HG03060 (cell line): ENCODE measurements at regions not wholly inside any gene's neighbourhood (a gene's known extent, or its start where the extent isn't known, plus 50 kb on each side); places are given as distances from the start of the nearest gene placed in this dataset.
"Not testable (repeated sequence)": the region's sequence is repeated elsewhere in the genome, so short reads cannot be mapped to it uniquely, and the experiment has no call there.

Experiments used
- ATAC-seq: cut with Tn5 transposase; IDR thresholded peaks from one replicate; pipeline ENCODE4 v1.9.1; 2021; ENCODE audit warnings: low read depth, moderate number of reproducible peaks; ENCODE audit not compliant: unreplicated experiment

GRCh38 chr15:79728867-79729266, 167.9 kb downstream of the MTHFS start:
- ATAC-seq = no peak

DNA sequence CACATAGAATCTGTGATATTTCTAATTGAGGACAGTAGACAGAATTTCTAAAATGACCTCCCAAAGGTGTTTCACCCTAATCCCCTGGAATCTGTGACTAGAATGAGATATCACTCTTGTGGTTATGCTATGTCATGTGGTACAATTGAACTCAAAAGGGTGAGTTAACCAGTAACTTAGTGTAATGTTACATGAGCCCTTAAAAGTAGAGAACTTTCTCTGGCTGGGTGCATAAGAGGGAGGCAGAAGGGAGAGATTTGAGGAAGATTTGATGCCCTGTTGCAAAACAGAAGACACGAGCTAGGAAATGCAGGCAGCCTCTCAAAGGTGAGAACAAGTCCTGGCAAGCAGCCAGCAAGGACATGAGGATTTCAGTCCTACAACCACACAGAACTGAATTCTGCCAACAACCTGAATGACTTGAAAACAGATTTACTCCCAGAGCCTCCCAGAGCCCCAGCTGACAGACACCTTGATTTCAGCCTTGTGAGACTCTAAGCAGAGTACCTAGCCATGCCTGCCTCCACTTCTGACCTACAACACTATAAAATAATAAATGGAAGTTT, 160.3 kb downstream of the MTHFS start:
- no peak for ATAC-seq

DNA sequence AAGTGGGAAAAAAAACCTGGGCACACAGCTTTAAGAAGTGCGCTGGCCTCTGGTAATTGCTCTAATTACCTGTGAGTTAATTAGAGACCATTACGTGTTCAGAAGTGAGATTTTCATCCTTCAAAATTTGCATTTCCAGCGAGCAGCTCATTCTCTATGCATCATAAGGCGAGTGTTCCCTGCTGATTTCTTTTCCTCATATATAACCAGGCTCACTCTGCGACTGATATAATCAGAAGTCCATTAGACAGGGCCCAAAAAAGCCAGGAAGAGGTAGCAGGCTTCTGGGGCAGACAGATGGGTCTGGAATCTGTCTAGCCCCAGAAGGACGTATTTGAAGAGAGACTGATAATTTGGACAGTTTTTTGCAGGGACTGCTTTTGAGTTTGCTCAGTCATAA, 158.7 kb downstream of the MTHFS start:
- no peak for ATAC-seq

GRCh38 chr15:79740561-79740960, 156.3 kb downstream of the MTHFS start:
- no peak for ATAC-seq

- ATAC-seq = no peak
Observed at GRCh38 chr15:79743032-79743431, 153.8 kb downstream of the MTHFS start.

DNA sequence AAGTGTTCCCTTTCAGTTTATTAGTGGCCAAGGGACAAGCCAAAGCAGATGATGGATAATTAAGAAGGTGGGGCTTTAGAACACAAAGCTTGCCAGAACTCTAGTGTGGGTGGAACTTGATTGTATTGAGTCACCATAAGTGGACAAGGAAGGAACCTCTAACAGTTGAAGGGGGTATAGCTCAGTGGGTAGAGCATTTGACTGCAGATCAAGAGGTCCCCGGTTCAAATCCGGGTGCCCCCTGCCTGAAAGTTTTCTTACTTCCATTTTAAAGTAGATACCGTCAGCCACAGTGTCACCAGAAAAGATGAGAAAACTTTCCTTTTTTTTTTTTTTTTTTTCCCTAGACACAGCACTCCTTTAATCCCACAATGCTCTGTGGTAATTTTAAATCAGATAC, 152.3 kb downstream of the MTHFS start:
- ATAC-seq = not testable (repeated sequence)

GRCh38 chr15:79756365-79756764, 140.4 kb downstream of the MTHFS start:
- ATAC-seq = no peak

GRCh38 chr15:79765081-79765480, 131.7 kb downstream of the MTHFS start:
- ATAC-seq = no peak

DNA sequence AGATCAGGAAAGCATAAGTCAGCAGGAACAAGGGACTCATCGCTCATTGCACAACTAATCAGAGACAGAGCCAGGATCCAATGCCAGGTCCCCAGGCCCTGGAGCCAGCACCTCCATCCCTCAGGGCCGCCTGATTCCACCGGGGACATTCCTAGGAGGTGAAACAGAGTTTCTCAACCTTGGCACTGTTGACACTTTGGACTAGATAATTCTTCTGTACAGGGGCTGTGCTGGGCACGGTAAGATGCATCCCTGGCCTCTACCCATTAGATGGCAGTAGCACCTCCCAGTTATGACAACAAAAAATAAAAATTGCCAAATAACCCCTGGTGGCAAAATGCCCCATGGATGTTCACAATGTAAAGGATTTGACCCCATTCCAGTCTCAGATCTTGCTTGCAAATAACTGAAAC, 127.7 kb downstream of the MTHFS start:
- ATAC-seq = no peak

- ATAC-seq = no peak
Observed at GRCh38 chr15:79769933-79770759, 126.7 kb downstream of the MTHFS start.

DNA sequence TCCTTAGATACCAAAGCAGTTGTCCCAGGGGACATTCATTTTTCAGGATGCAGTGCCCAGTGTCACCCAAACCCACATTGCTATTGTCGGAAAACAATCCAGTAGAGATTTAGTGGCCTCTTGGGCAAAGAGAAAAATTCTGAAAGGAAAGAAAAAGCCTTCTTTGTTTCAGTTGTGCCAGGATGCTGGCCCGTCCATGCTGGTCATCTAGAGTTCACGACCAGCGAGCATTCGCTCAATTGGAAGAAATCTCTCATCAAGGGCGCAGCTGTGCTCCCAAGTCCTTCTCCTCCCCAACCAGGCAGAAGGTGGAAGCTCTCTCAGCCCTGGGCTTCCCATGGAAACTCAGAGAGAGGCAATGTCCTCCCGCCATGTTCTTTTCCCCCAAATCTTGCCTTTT, 123.7 kb downstream of the MTHFS start:
- ATAC-seq = no peak

DNA sequence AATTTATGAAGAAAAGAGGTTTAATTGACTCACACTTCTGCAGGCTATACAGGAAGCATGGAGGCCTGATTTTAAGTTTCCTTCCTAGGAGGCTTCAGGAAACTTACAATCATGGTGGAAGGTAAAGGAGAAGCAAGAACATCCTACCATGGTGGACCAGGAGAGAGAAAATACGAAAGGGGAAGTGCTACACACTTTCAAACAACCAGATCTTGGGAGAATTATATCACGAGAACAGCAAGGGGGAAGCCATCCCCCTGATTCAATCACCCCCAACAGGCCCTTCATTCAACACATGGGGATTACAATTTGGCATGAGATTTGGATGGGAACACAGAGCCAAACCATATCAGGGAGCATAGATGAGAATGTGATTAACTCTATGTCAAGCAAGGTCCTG, 121.0 kb downstream of the MTHFS start:
- no peak for ATAC-seq

- no peak for ATAC-seq
Observed at GRCh38 chr15:79777916-79778315, 118.9 kb downstream of the MTHFS start.

DNA sequence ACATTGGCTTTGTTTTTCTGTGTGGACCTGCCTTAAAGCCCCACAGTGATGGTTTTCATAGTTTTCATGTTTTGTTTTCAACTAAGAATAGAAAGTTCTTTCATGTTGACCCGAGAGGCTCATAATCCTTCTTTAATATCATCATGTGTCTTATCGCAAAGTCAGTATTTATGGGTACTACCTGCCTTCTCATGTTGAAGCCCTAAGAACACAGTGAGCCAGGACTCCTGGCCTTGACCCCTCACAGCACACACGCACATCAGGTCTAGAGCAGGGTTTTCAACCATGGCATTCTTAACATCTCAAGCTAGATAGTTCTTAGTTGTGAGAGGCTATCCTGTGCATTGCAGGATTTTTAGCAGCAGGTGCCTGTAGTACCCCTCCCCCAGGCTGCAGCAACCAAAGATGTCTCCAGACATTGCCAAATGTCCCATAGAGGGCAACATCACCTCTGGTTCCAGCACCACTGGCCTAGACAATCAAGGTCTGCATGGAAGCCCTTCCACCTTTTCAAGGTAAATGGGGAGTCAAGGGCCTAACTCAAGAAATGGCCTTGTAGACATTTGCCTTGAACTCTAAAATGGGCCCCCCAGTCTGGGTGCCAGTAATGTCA, 118.3 kb downstream of the MTHFS start:
- no peak for ATAC-seq

- no peak for ATAC-seq
Observed at GRCh38 chr15:79779746-79780145, 117.1 kb downstream of the MTHFS start.

DNA sequence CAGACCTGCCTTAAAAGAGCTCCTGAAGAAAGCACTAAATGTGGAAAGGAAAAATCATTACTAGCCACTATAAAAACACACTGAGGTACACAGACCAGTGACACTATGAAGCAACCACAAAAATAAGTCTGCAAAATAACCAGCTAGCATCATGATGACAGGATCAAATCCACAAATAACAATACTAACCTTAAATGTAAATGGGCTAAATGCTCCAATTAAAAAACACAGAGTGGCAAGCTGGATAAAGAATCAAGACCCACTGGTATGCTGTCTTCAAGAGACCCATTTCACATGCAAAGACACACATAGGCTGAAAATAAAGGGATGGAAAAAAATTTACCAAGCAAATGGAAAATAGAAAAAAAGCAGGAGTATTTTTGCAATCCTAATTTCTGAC, 114.5 kb downstream of the MTHFS start:
- ATAC-seq = not testable (repeated sequence)
